Erythroblast (primary cell): ENCODE measurements at regions not wholly inside any gene's neighbourhood (a gene's known extent, or its start where the extent isn't known, plus 50 kb on each side); places are given as distances from the start of the nearest gene placed in this dataset.

Experiments used
- DNase-seq, 2 experiments: peaks; one replicate each; lab custom pipeline; 2025; lab: John Stamatoyannopoulos, UW
- GATA1 ChIP-seq: IDR thresholded peaks from 2 replicates; pipeline ENCODE4 v1.6.1; 2011; ENCODE audit warnings: low read depth, mild to moderate bottlenecking, control low read depth, low read length, moderate library complexity
- POLR2A ChIP-seq: IDR thresholded peaks from 2 replicates; pipeline ENCODE4 v1.6.1; 2011; ENCODE audit warnings: mild to moderate bottlenecking, low read length

DNA sequence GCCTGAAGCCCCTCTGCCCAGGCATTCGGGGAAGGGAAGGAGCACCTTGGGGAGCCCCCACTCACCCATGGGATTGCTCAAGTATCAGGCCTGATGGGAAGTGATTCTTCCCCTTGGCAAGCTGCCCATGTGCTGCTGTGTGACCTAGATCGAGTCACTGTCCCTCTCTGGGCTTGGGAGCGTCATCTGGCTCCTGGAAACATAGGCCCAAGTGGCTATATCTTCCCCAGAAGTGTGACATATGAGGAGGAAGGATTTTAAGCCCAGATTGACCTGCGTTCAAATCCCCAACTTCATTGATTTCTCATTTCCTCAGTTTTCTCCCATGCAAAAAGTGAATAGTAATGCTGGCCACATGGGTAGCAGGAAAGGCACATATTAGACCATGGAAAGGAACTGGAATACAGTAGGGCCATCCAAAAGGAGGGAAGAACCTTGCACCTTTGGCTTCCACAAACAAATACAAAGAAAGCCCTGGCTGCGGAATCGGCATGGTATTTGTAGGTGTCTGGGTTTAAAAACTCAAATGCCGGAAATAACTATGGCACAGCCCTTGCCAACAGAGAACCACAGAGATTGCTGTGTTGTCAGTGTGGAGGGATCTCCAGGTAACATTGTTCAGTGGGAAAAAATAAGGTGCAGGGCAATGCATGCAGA lies 169.5 kb upstream of the ZMIZ1 start:
- DNase-seq = no peak
- no peak for TF ChIP-seq GATA1
- TF ChIP-seq POLR2A = no peak

GRCh38 chr10:78899996-78900714 lies 168.6 kb upstream of the ZMIZ1 start:
- TF ChIP-seq GATA1 (no peak), POLR2A (no peak)
- no peak for DNase-seq

DNA sequence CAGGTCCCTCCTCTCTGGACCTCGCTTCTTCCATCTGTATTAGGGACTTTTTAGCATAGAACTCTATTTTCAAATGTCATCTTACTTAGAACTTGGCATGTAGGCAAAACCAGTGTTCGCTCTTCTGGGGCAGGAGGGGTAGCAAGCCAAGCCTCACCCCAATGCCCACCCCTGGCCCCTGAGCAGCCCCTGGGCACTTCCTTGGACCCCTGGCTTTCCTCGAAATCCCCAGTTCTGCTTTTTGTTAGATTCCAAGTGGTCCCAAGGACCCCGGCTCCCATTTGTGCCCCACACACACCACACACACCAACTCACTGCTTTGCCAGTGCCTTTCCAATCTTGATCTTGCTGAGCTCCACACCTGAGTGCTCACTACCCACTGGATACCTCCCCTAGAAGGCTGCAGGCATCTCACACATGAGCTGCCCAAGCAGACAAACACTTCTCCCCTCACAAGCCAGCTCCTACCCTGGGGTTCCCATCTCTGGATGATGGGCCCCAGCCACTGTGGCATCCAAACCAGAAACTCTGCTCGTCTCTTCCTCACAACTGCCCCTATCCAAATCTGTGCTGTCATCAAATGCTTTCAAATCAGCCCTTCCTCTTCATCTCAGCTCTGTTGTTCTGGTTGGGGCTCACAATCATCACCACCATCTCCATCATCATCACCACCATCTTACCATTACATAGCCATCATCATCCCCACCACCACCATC lies 167.9 kb upstream of the ZMIZ1 start:
- no peak for DNase-seq
- TF ChIP-seq POLR2A (no peak), GATA1 (no peak)

GRCh38 chr10:78901694-78902093 lies 167.1 kb upstream of the ZMIZ1 start:
- TF ChIP-seq GATA1 (no peak), POLR2A (no peak)
- no peak for DNase-seq

GRCh38 chr10:78902815-78903214 lies 166.0 kb upstream of the ZMIZ1 start:
- no peak for TF ChIP-seq GATA1
- no peak for TF ChIP-seq POLR2A
- no peak for DNase-seq

DNA sequence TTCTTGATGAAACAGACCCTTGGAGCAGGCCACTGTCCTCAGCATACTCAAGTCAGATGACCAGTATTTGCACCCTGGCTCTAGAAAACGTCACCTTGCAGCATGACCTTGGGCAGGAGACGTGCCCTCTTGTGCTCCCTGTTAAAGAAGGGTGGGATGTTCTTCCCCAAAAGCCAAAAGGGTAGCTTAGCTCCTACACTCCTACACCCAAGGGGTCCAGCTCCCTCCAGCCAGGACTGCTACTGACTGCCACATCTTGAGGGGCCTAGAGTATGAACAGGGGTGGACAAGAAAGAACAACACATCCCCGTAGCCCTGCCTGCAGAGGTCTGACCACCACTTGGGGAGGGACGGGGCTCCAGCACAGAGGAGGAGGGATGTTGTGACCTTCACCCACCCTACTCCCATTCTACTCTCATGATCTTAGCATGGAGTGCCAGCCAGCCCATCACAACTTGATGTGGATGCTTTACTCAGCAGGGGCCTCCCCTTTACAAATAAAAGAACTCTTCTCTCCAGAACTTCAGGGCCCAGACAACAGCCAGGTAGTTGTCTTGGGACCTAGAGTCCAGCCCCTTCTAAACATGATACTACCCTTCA lies 165.3 kb upstream of the ZMIZ1 start:
- no peak for DNase-seq
- TF ChIP-seq POLR2A = no peak
- no peak for TF ChIP-seq GATA1

DNA sequence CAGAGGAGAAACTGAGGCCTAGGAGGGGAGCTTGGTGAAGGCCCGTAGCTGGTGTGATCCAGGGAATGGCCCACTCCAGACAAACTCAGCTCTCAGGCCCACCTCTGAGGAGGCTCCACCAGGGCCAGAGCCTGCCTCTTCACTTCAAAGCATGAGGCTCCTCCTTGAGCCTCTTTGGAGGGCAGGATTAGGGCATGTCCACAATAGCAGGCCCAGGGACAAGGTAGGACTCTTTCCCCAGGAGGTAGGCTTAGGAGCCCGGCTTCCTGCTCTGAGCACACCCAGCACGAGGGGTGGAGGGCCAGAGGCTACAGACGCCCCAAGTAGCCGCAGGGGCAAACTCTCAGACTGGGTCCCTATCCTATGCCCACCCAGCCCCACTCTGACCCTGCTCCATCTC lies 164.6 kb upstream of the ZMIZ1 start:
- no peak for DNase-seq
- TF ChIP-seq POLR2A = no peak
- TF ChIP-seq GATA1 = no peak

DNA sequence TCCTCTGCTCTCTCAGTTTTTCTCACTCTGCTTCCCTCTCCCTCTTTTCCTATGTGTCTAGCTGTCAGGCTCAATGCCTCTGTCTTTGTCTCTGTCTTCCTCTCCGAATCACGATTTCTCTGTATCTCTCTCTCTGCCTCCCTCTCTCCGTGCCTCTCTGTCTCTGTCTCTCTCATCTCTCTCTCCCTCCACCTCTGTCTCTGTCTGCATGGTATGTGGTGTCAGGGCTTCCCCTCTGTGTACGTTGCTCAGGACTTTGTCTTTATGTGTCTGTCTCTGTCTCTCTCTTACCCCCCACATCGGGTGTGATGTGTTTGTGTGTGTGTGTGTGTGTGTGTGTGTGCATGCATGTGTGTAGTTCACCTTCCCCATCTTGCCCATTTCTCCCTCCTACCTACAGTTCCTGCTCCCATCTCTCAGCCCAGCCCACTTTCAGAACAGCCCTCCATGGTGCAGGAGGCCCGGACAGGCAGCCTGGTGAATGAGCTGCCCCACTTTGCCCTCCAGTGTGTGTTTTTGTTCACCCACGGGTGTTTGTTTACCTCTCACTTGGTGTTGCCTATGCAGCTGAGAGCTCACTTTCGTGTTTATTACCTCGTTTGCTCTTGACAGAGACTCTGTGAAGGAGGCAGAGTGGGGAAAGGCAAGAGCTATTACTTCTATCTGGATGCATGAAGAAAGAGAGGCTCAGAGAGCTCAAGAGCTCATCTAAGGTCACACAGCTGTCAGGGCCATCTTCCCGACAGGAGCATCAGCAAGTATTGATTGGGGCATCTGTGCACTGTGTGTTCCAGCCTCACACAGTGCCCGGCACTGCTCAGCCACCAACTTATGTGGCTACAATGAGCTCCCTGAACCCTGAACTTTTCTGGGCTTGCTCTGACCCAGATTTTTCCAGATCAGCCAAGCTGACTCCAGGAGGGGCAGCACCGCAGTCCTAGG lies 163.5 kb upstream of the ZMIZ1 start:
- no peak for DNase-seq
- no peak for TF ChIP-seq POLR2A
- no peak for TF ChIP-seq GATA1

DNA sequence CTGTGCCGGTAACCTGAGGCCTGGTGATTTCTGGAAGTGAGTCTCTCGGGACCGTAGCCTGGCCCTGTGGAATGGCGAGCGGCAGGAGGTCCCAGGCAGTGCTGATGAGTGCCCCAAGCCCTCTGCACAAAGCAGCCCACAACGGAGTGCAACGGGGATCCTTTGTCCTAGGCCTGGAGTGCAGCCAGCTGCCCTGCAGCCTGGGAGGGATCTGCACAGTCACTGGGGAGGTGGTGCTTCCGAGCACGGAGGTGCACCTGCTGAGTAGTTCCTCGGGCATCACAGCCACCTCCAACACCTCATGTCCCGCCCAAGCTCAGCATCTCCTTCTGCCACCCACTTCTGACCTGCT lies 162.8 kb upstream of the ZMIZ1 start:
- no peak for TF ChIP-seq POLR2A
- no peak for DNase-seq

DNA sequence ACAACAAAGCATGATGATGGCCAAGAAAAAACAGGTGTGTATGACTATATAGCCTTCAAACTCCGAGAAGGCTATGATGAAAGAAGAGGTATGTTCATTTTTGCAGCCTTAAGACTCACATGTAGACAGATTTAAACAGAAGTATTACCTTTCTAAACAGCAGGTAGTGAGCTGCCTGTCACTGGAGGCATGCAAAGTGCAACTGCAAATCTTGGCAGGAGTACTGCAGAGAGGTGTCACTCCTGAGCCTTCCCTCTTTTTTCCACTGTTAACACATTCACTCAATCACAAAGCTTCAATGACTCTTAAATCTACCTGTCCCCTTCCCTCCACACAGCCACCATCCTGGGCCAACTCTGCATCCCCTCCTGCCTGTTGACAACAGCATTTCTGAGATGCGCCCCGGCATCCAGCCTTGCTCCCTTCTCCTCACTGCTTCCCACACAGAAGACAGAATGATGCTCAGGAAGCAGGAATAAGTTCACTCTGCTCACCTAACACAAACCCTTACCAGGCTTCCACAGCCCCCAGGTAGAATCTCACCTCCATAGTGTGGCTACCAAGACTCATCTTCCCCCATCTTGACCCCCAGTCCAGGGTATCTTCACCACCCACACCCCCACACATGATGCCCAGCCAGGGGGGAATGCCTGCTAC lies 161.9 kb upstream of the ZMIZ1 start:
- DNase-seq = no peak

GRCh38 chr10:78907551-78908211 lies 161.1 kb upstream of the ZMIZ1 start:
- TF ChIP-seq POLR2A (no peak), GATA1 (no peak)
- no peak for DNase-seq

More for the DNA sequence above, 161.9 kb upstream of the ZMIZ1 start:
- TF ChIP-seq POLR2A (no peak), GATA1 (no peak)

DNA sequence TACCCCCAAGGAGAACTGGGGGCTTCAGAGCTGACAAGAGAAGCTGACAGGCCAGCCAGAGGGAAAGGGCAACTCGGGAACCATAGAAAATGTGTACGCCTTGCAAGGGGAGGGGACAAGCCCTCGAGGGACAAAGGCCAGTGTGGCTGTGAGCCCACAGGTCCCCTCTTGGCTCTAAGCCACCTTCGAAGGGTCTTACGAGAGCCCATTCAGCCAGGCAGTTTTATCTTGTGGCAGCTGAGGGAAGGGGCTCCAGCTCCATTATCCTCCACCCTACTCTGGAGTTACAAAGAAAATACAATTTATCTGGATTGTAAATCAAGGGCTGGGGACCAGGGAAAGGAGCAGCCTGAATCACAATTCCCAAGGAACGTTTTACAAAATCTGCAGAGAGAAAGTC lies 159.5 kb upstream of the ZMIZ1 start:
- DNase-seq = no peak
- no peak for TF ChIP-seq POLR2A
- no peak for TF ChIP-seq GATA1
